GM13977 (cell line): ENCODE measurements at regions not wholly inside any gene's neighbourhood (a gene's known extent, or its start where the extent isn't known, plus 50 kb on each side); places are given as distances from the start of the nearest gene placed in this dataset.

Experiments
- DNase-seq: peaks from one replicate; pipeline ENCODE4 v3.0.0; 2012; ENCODE audit warnings: low spot score
- in situ Hi-C: fragments of 300-500 bp; cut with MboI; formaldehyde crosslinking; loops from one replicate; pipeline ENCODE4 v1.12.0; 2022; ENCODE audit warnings: low sequenced_read_pairs, low pct_unique_long_range_greater_than_20kb, mixed read lengths, inconsistent platforms; ENCODE audit not compliant: unreplicated experiment
- TF ChIP-seq, protein P1 (sequence below): IDR thresholded peaks from 2 replicates; pipeline ENCODE4 v1.5.1; 2012; ENCODE audit warnings: mild to moderate bottlenecking, control low read depth; ENCODE audit not compliant: insufficient read depth; ENCODE audit errors: extremely low read depth, missing control alignments

DNA sequence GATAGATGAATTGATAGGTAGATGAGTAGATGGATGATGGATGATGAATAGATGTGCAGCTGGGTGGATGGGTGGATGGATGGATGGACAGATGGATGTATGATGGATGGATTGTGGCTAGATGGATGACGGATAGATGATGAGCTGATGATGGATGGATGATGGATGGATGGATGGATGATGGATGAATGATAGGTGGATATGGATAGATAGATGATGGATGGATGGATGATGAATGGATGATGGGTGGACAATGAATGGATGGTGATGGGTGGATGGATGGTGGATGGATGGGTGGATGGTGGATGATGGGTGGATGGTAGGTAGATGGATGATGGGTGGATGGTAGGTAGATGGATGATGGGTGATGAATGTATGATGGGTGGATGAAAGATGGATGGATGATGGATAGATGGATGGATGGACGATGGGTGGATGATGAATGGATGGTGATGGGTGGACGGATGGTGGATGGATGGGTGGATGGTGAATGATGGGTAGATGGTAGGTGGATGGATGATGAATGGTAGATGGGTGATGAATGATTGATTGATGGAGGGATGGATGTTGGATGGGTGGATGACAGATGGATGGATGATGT lies 1261.7 kb downstream of the BRD1 start:
- in situ Hi-C loops, result no loop called here
- no peak for DNase-seq
- TF ChIP-seq, protein P1, sequence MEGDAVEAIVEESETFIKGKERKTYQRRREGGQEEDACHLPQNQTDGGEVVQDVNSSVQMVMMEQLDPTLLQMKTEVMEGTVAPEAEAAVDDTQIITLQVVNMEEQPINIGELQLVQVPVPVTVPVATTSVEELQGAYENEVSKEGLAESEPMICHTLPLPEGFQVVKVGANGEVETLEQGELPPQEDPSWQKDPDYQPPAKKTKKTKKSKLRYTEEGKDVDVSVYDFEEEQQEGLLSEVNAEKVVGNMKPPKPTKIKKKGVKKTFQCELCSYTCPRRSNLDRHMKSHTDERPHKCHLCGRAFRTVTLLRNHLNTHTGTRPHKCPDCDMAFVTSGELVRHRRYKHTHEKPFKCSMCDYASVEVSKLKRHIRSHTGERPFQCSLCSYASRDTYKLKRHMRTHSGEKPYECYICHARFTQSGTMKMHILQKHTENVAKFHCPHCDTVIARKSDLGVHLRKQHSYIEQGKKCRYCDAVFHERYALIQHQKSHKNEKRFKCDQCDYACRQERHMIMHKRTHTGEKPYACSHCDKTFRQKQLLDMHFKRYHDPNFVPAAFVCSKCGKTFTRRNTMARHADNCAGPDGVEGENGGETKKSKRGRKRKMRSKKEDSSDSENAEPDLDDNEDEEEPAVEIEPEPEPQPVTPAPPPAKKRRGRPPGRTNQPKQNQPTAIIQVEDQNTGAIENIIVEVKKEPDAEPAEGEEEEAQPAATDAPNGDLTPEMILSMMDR, result no peak

DNA sequence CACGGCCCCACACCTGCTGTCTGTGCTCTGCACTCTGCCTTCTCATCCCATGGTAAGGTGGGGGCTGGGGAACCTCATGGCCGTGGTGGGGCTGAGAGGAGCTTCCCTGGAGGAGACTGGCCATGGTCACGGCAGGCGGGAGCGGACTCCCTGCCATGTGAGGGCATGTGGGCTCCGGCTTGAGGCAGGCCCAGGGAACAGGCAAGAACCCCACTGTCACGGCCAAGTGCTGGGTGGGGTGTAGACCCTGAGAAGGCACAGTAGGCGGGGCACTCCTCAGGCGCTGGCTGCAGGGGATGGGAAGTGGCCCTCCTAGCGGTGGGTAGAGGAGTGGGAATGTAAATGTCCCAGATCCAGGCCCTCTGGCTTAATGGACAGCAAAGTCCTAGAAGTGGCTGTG lies 1262.7 kb downstream of the BRD1 start:
- TF ChIP-seq, protein P1, result no peak
- no peak for DNase-seq
- in situ Hi-C loops, result no loop called here

DNA sequence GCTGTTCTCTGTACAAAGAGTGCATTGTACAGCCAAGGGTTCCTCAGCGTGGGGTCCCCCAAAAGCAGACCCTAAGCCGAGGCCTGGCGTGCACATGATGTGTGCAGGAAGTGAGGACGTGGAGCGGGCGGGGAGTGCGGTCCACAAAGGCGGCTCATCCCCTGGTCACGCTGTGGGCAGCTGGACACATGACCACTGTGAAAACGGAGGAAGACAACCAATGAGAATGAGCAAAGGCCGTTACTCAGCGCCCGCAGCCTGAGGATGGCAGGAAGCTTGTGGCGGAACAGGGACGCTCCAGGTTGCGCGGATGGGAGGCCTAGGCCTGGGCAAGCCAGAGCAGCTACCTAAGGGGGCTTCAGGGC lies 1263.7 kb downstream of the BRD1 start:
- in situ Hi-C loops, result no loop called here
- no peak for DNase-seq
- TF ChIP-seq, protein P1, result no peak

DNA sequence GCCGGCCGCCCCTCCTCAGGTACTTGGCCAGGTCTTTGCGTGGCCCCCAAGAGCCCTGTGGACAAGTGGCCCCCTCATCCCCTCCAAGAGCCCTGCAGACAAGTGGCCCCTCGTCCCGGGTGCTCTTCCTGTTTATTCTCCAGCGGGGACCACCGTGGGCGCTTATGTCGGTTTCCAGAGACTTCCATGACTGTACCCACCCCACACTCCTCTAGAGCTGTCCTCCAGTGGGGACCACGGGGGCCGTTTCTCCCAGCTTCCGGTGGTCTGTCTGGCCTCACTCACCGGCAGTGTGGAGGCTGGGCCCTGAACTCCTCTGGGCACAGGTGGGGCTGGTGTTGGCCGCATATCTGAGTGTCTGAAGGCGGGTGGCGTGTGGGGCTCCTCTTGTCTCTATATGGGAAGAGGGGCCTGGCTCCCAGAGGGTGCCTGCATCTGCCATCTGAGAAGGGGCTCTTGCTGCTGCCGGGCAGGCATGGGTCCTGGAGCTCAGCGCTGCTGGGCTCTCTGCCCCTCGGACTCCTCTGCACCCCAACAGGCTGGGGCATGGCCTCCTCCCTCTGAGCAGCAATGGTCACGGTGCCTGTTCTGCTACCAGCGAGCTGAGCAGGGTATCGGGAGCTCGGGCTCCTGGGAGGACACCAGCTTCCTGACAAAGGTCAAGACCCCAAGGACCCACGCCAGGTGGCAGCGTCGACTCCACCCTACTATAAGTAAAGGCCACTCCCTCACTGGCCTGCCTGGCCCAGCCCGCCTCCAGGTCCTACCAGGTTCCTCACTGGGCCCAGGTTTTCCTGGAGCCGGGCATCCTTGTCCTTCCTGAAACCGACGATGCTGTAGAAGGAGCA lies 1264.3 kb downstream of the BRD1 start:
- TF ChIP-seq, protein P1, result no peak
- no peak for DNase-seq
- in situ Hi-C loops, result no loop called here

DNA sequence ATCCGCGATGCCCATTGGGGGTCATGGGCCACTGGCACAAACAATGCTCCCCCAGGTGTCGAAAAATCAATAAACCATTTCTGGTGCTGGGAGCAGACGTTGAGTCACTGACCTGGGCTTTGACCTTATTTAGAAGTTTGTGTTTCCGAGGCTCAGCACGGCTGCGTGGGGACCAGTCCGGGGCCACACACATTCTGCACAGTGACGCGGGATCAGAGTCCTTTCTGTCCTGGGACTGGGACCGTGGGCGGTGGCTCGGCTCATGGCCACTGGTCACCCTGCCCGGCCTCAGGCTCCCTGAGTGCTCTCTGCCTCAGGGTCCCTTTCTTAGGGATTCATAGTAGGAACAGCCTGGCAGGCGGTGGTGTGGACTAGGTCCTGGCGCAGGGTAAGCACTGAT lies 1266.0 kb downstream of the BRD1 start:
- DNase-seq, result no peak

DNA sequence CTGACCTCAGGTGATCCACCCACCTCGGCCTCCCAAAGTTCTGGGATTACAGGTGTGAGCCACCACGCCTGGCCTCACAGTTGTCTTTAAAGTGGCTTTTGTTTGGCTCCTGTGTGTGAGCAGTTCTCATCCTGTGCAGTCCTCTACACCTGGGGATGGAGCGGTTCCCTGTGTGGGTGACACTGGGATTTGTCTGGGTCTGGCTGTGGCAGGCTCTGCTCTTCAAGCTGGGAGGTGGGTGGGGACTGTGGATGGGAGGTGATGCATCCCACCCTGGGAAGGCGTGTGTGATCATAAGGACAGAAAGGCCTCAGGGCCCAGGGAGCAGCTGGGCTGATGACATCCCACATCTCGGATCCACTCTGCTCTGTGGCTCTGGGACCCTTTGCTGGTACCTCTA lies 1266.8 kb downstream of the BRD1 start:
- TF ChIP-seq, protein P1, result no peak
- DNase-seq, result no peak
- in situ Hi-C loops, result no loop called here

More for the DNA sequence above, 1266.0 kb downstream of the BRD1 start:
- in situ Hi-C loops, result no loop called here
- TF ChIP-seq, protein P1, result no peak
